Neural cell (in vitro differentiated cells): ENCODE measurements at regions not wholly inside any gene's neighbourhood (a gene's known extent, or its start where the extent isn't known, plus 50 kb on each side); places are given as distances from the start of the nearest gene placed in this dataset.

ENCODE experiments used
- H2AFZ ChIP-seq: fragments of 200-600, 300-800 bp; sonication (generic), shearing (Covaris generic); 2 replicates; pipeline ENCODE4 v1.6.0; 2014; ENCODE audit warnings: low read depth, mild to moderate bottlenecking, antibody characterized with exemption, low read length, moderate library complexity
- H3F3A ChIP-seq: fragments of 200-600 bp; shearing (Covaris generic); 2 replicates; pipeline ENCODE4 v1.6.1; 2016; ENCODE audit warnings: mild to moderate bottlenecking, moderate library complexity, mixed read lengths, antibody characterized with exemption, low read length; ENCODE audit not compliant: insufficient read depth, poor library complexity, severe bottlenecking
- H3K27ac ChIP-seq: fragments of 200-600, 300-800 bp; sonication (generic), shearing (Covaris generic); 2 replicates; pipeline ENCODE4 v1.5.1; 2014; ENCODE audit warnings: mild to moderate bottlenecking, low read length, moderate library complexity
- H3K27me3 ChIP-seq: fragments of 300-800, 200-600 bp; sonication (generic), shearing (Covaris generic); 2 replicates; pipeline ENCODE4 v1.6.0; 2014; ENCODE audit warnings: mild to moderate bottlenecking, low read depth, low read length, moderate library complexity; ENCODE audit not compliant: insufficient read depth
- H3K36me3 ChIP-seq: fragments of 300-800, 200-600 bp; sonication (generic), shearing (Covaris generic); 2 replicates; pipeline ENCODE4 v1.5.1; 2014; ENCODE audit warnings: mild to moderate bottlenecking, antibody characterized with exemption, low read length, moderate library complexity; ENCODE audit not compliant: insufficient read depth
- H3K4me2 ChIP-seq: fragments of 300-800, 200-600 bp; sonication (generic), shearing (Covaris generic); 2 replicates; pipeline ENCODE4 v1.6.0; 2014; ENCODE audit warnings: mild to moderate bottlenecking, low read length
- H3K4me3 ChIP-seq: fragments of 300-800, 200-600 bp; sonication (generic), shearing (Covaris generic); 2 replicates; pipeline ENCODE4 v1.5.1; 2014; ENCODE audit warnings: mild to moderate bottlenecking, low read length, moderate library complexity
- H3K79me2 ChIP-seq: fragments of 200-600 bp; shearing (Covaris generic); replicated peaks from 2 replicates; pipeline ENCODE4 v1.6.0; 2014; ENCODE audit warnings: mild to moderate bottlenecking, low read length, moderate library complexity; ENCODE audit not compliant: insufficient read depth
- H3K9ac ChIP-seq: fragments of 300-800, 200-600 bp; sonication (generic), shearing (Covaris generic); 2 replicates; pipeline ENCODE4 v1.6.1; 2016; ENCODE audit warnings: mild to moderate bottlenecking, low read length, mixed read lengths
- H3K9me2 ChIP-seq: fragments of 200-600 bp; shearing (Covaris generic); 2 replicates; pipeline ENCODE4 v1.6.1; 2016; ENCODE audit warnings: mild to moderate bottlenecking, low read length, mixed read lengths; ENCODE audit not compliant: insufficient read depth
- H3K9me3 ChIP-seq: fragments of 200-600, 300-800 bp; sonication (generic), shearing (Covaris generic); 2 replicates; pipeline ENCODE4 v1.6.1; 2016; ENCODE audit warnings: mild to moderate bottlenecking, mixed run types, low read length, moderate library complexity, mixed read lengths
- H4K20me1 ChIP-seq: fragments of 200-600 bp; shearing (Covaris generic); 2 replicates; pipeline ENCODE4 v1.6.1; 2016; ENCODE audit warnings: mild to moderate bottlenecking, mixed run types; ENCODE audit not compliant: insufficient read depth
- CTCF ChIP-seq: fragments of 450-650 bp; IDR thresholded peaks from 2 replicates; pipeline ENCODE4 v1.5.1; 2014; ENCODE audit warnings: antibody characterized with exemption, mild to moderate bottlenecking, moderate library complexity; ENCODE audit not compliant: poor library complexity, severe bottlenecking
- EP300 ChIP-seq: fragments of 450-650 bp; conservative IDR thresholded peaks from 2 replicates; pipeline ENCODE4 v1.6.1; 2014; ENCODE audit warnings: antibody characterized with exemption, mild to moderate bottlenecking, moderate library complexity; ENCODE audit not compliant: poor library complexity, severe bottlenecking
- EZH2 ChIP-seq: fragments of 200-600, 300-800 bp; shearing (Covaris generic), sonication (generic); IDR thresholded peaks from 2 replicates; pipeline ENCODE4 v1.6.1; 2014; ENCODE audit warnings: antibody characterized with exemption, low read length, borderline replicate concordance, mild to moderate bottlenecking; ENCODE audit not compliant: insufficient read depth, poor library complexity, severe bottlenecking
- MXI1 ChIP-seq: fragments of 450-650 bp; conservative IDR thresholded peaks from 2 replicates; pipeline ENCODE4 v1.6.1; 2014; ENCODE audit warnings: antibody characterized with exemption, mild to moderate bottlenecking; ENCODE audit not compliant: poor library complexity, severe bottlenecking
- POLR2AphosphoS5 ChIP-seq: IDR thresholded peaks from 2 replicates; pipeline ENCODE4 v1.6.1; 2012
- RAD21 ChIP-seq: fragments of 450-650 bp; conservative IDR thresholded peaks from 2 replicates; pipeline ENCODE4 v1.6.1; 2014; ENCODE audit warnings: antibody characterized with exemption, mild to moderate bottlenecking, moderate library complexity
- REST ChIP-seq: IDR thresholded peaks from 2 replicates; pipeline ENCODE4 v1.6.1; 2012; ENCODE audit warnings: borderline replicate concordance
- SMC3 ChIP-seq: fragments of 450-650 bp; conservative IDR thresholded peaks from 2 replicates; pipeline ENCODE4 v1.6.1; 2014; ENCODE audit warnings: antibody characterized with exemption, mild to moderate bottlenecking, moderate library complexity; ENCODE audit not compliant: poor library complexity
- TAF1 ChIP-seq: IDR thresholded peaks from 2 replicates; pipeline ENCODE4 v1.6.1; 2012; ENCODE audit warnings: low read depth

- no peak overlapping the region for H3K9ac ChIP-seq
- H3K79me2 ChIP-seq, result no peaks in the 10 kb centered on the region
- H3K27ac ChIP-seq, result no peak overlapping the region
- H3K4me3 ChIP-seq, result no peak overlapping the region
- no peaks in the 10 kb centered on the region for H3K36me3 ChIP-seq
- H3F3A ChIP-seq, result no peaks in the 10 kb centered on the region
- no peak overlapping the region for H3K4me2 ChIP-seq
- no peaks in the 10 kb centered on the region for H3K9me3 ChIP-seq
- H2AFZ ChIP-seq, result no peak overlapping the region
- no peaks in the 10 kb centered on the region for H3K9me2 ChIP-seq
- no peaks in the 10 kb centered on the region for H4K20me1 ChIP-seq
- no peak for TF ChIP-seq TAF1
- no peak for TF ChIP-seq POLR2AphosphoS5
- TF ChIP-seq EZH2, result no peak
- no peaks in the 10 kb centered on the region for H3K27me3 ChIP-seq
Measured at GRCh38 chr6:147867433-147868226, 359.1 kb downstream of the SAMD5 start.

- H3K36me3 ChIP-seq, result no peaks in the 10 kb centered on the region
- no peaks in the 10 kb centered on the region for H3K79me2 ChIP-seq
- H3K27ac ChIP-seq, result no peak overlapping the region
- H2AFZ ChIP-seq, result no peak overlapping the region
- no peaks in the 10 kb centered on the region for H3K9me3 ChIP-seq
- H3K9ac ChIP-seq, result no peak overlapping the region
- no peaks in the 10 kb centered on the region for H3K9me2 ChIP-seq
- H4K20me1 ChIP-seq, result no peaks in the 10 kb centered on the region
- no peaks in the 10 kb centered on the region for H3F3A ChIP-seq
- no peak for TF ChIP-seq MXI1
- TF ChIP-seq TAF1, result no peak
- TF ChIP-seq EZH2, result no peak
- TF ChIP-seq CTCF, result no peak
- TF ChIP-seq POLR2AphosphoS5, result no peak
- TF ChIP-seq RAD21, result no peak
- no peak for TF ChIP-seq REST
- TF ChIP-seq EP300, result no peak
- TF ChIP-seq SMC3, result no peak
- H3K27me3 ChIP-seq, result no peaks in the 10 kb centered on the region
- H3K4me2 ChIP-seq, result no peak overlapping the region
- no peak overlapping the region for H3K4me3 ChIP-seq
Measured at GRCh38 chr6:147868427-147869190, 360.1 kb downstream of the SAMD5 start.
